Smooth muscle cell (in vitro differentiated cells): ENCODE measurements at regions not wholly inside any gene's neighbourhood (a gene's known extent, or its start where the extent isn't known, plus 50 kb on each side); places are given as distances from the start of the nearest gene placed in this dataset.
A peak's percentile ranks its signal among the peaks of the same experiment; 100 is the strongest.
"Not testable (repeated sequence)": the region's sequence is repeated elsewhere in the genome, so short reads cannot be mapped to it uniquely, and the experiment has no call there.

Experiments used
- DNase-seq: peaks from one replicate; lab custom pipeline; 2025; ENCODE audit not compliant: unreplicated experiment; lab: John Stamatoyannopoulos, UW
- H2AFZ ChIP-seq: fragments of 200-600 bp; sonication (generic); 2 replicates; pipeline ENCODE4 v1.6.0; 2016; ENCODE audit warnings: antibody characterized with exemption, low read depth, mild to moderate bottlenecking
- H3F3A ChIP-seq: fragments of 200-600 bp; sonication (generic); 2 replicates; pipeline ENCODE4 v1.6.0; 2017; ENCODE audit warnings: antibody characterized with exemption, low read depth
- H3K27ac ChIP-seq: fragments of 200-600 bp; sonication (generic); 2 replicates; pipeline ENCODE4 v1.5.1; 2016; ENCODE audit warnings: low read depth, mild to moderate bottlenecking
- H3K27me3 ChIP-seq: fragments of 200-600 bp; sonication (generic); 2 replicates; pipeline ENCODE4 v1.6.1; 2016; ENCODE audit warnings: low read depth, mild to moderate bottlenecking
- H3K36me3 ChIP-seq: fragments of 200-600 bp; sonication (generic); 2 replicates; pipeline ENCODE4 v1.5.1; 2016; ENCODE audit warnings: low read depth
- H3K4me1 ChIP-seq: fragments of 200-600 bp; sonication (generic); 2 replicates; pipeline ENCODE4 v1.5.1; 2016; ENCODE audit warnings: low read depth
- H3K4me2 ChIP-seq: fragments of 200-600 bp; sonication (generic); 2 replicates; pipeline ENCODE4 v1.6.0; 2016; ENCODE audit warnings: mild to moderate bottlenecking
- H3K4me3 ChIP-seq: fragments of 200-600 bp; sonication (generic); 2 replicates; pipeline ENCODE4 v1.5.1; 2016; ENCODE audit warnings: mild to moderate bottlenecking
- H3K79me2 ChIP-seq: fragments of 200-600 bp; sonication (generic); 2 replicates; pipeline ENCODE4 v1.6.0; 2016; ENCODE audit warnings: low read depth, mild to moderate bottlenecking
- H3K9ac ChIP-seq: fragments of 200-600 bp; sonication (generic); 2 replicates; pipeline ENCODE4 v1.6.0; 2016; ENCODE audit warnings: low read depth
- H3K9me3 ChIP-seq: fragments of 200-600 bp; sonication (generic); replicated peaks from 2 replicates; pipeline ENCODE4 v1.5.1; 2016; ENCODE audit warnings: low read depth
- H4K20me1 ChIP-seq: fragments of 200-600 bp; sonication (generic); 2 replicates; pipeline ENCODE4 v1.6.0; 2016; ENCODE audit warnings: low read depth
- CTCF ChIP-seq: fragments of 200-600 bp; sonication (generic); IDR thresholded peaks from 2 replicates; pipeline ENCODE4 v1.5.1; 2017; ENCODE audit warnings: borderline replicate concordance, mild to moderate bottlenecking, antibody characterized with exemption; ENCODE audit not compliant: insufficient read depth, poor library complexity, severe bottlenecking
- WGBS: methylation state at CpG from one replicate; pipeline ENCODE4 v1.1.7; 2016; ENCODE audit warnings: low lambda C conversion rate; 5-methylcytosine and 5-hydroxymethylcytosine counted together

- no peaks in the 10 kb centered on the region for H3K36me3 ChIP-seq
- H3K79me2 ChIP-seq = no peaks in the 10 kb centered on the region
- no peaks in the 10 kb centered on the region for H4K20me1 ChIP-seq
- no peak overlapping the region for H3K27ac ChIP-seq
- no peak for DNase-seq
- H3K4me3 ChIP-seq = no peak overlapping the region
- H3K27me3 ChIP-seq = no peaks in the 10 kb centered on the region
- no peak for TF ChIP-seq CTCF
- no peaks in the 10 kb centered on the region for H3K9me3 ChIP-seq
- no peak overlapping the region for H2AFZ ChIP-seq
- H3F3A ChIP-seq = no peaks in the 10 kb centered on the region
- no peaks in the 10 kb centered on the region for H3K4me1 ChIP-seq
- H3K4me2 ChIP-seq = no peak overlapping the region
- WGBS = 87% methylated on average over 3 of the region's 3 CpGs
- no peak overlapping the region for H3K9ac ChIP-seq
Observed at GRCh38 chr7:12494687-12495024, 75.9 kb upstream of the SCIN start.

GRCh38 chr7:12496901-12497674 is 73.4 kb upstream of the SCIN start:
- H3K4me3 ChIP-seq = peak overlapping the region; percentile 48
- TF ChIP-seq CTCF = peak; percentile 63
- not testable (repeated sequence) for H3K79me2 ChIP-seq, H3K4me1 ChIP-seq, DNase-seq, H3K27me3 ChIP-seq, H3K9me3 ChIP-seq, H3F3A ChIP-seq, H3K36me3 ChIP-seq, H4K20me1 ChIP-seq, H3K9ac ChIP-seq, H3K27ac ChIP-seq
- 60% methylated on average over 21 of the region's 31 CpGs for WGBS
- H3K4me2 ChIP-seq = peak overlapping the region; percentile 62
- peak overlapping the region; percentile 78 for H2AFZ ChIP-seq

GRCh38 chr7:12504149-12504548 is 66.4 kb upstream of the SCIN start:
- H3K4me1 ChIP-seq = no peaks in the 10 kb centered on the region
- no peak overlapping the region for H2AFZ ChIP-seq
- H3K4me3 ChIP-seq = no peak overlapping the region
- H3K79me2 ChIP-seq = no peaks in the 10 kb centered on the region
- no peaks in the 10 kb centered on the region for H3K27me3 ChIP-seq
- no peak overlapping the region for H3K27ac ChIP-seq
- H3K4me2 ChIP-seq = no peak overlapping the region
- H3K9me3 ChIP-seq = no peaks in the 10 kb centered on the region
- DNase-seq = no peak
- no peak for TF ChIP-seq CTCF
- no peaks in the 10 kb centered on the region for H3K36me3 ChIP-seq
- no peaks in the 10 kb centered on the region for H4K20me1 ChIP-seq
- H3F3A ChIP-seq = no peaks in the 10 kb centered on the region
- H3K9ac ChIP-seq = no peak overlapping the region
- 48% methylated on average over 1 of the region's 1 CpG for WGBS

GRCh38 chr7:12508005-12508404 is 62.5 kb upstream of the SCIN start:
- Histone ChIP-seq H3K27ac (no peak overlapping the region), H3K36me3 (no peaks in the 10 kb centered on the region), H4K20me1 (no peaks in the 10 kb centered on the region), H3K4me3 (no peak overlapping the region), H2AFZ (no peak overlapping the region), H3K27me3 (no peaks in the 10 kb centered on the region), H3F3A (no peaks in the 10 kb centered on the region), H3K9me3 (no peaks in the 10 kb centered on the region), H3K4me1 (no peaks in the 10 kb centered on the region), H3K9ac (no peak overlapping the region), H3K79me2 (no peaks in the 10 kb centered on the region), H3K4me2 (no peak overlapping the region)
- no peak for TF ChIP-seq CTCF
- DNase-seq = no peak
- WGBS = 70% methylated on average over 3 of the region's 3 CpGs
